Thymus (tissue), 11 donors: ENCODE measurements at regions not wholly inside any gene's neighbourhood (a gene's known extent, or its start where the extent isn't known, plus 50 kb on each side); places are given as distances from the start of the nearest gene placed in this dataset.
A peak's percentile ranks its signal among the peaks of the same experiment; 100 is the strongest.

ENCODE experiments used
- DNase-seq, 9 donors: peaks; one replicate each; pipeline ENCODE4 v3.0.0-alpha.2; 2013; ENCODE audit warnings: low spot score in 9 of 9, low read depth in 6 of 9, missing footprints in 1 of 9
- H3K27ac ChIP-seq, 2 donors: one replicate each; pipeline ENCODE4 v1.5.1; 2013; ENCODE audit warnings: control low read depth in 1 of 2, low read depth in 1 of 2, low read length in 1 of 2, mild to moderate bottlenecking in 1 of 2, moderate library complexity in 1 of 2
- H3K27me3 ChIP-seq, 2 donors: one replicate each; pipeline ENCODE4 v1.5.1; 2013; ENCODE audit warnings: low read length in 1 of 2; ENCODE audit not compliant: control insufficient read depth in 2 of 2, insufficient read depth in 1 of 2
- H3K36me3 ChIP-seq, 2 donors: one replicate each; pipeline ENCODE4 v1.5.1; 2013; ENCODE audit warnings: low read length in 1 of 2, mild to moderate bottlenecking in 1 of 2, moderate library complexity in 1 of 2; ENCODE audit not compliant: control insufficient read depth in 2 of 2, insufficient read depth in 2 of 2
- H3K4me1 ChIP-seq, 2 donors: one replicate each; pipeline ENCODE4 v1.5.1; 2013; ENCODE audit warnings: low read length in 2 of 2; ENCODE audit not compliant: control insufficient read depth in 2 of 2, insufficient read depth in 2 of 2
- H3K4me3 ChIP-seq, 2 donors: one replicate each; pipeline ENCODE4 v1.5.1; 2013; ENCODE audit warnings: low read length in 2 of 2, control low read depth in 1 of 2, mild to moderate bottlenecking in 1 of 2
- H3K9me3 ChIP-seq, 2 donors: one replicate each; pipeline ENCODE4 v1.5.1; 2013; ENCODE audit warnings: low read length in 1 of 2, mild to moderate bottlenecking in 1 of 2; ENCODE audit not compliant: control insufficient read depth in 2 of 2, insufficient read depth in 1 of 2
- WGBS: extraction: QIAGEN DNeasy Blood & Tissue Kit; methylation state at CpG from one replicate; pipeline ENCODE4 v1.1.7; 2013; 5-methylcytosine and 5-hydroxymethylcytosine counted together
- donor health status: healthy.

DNA sequence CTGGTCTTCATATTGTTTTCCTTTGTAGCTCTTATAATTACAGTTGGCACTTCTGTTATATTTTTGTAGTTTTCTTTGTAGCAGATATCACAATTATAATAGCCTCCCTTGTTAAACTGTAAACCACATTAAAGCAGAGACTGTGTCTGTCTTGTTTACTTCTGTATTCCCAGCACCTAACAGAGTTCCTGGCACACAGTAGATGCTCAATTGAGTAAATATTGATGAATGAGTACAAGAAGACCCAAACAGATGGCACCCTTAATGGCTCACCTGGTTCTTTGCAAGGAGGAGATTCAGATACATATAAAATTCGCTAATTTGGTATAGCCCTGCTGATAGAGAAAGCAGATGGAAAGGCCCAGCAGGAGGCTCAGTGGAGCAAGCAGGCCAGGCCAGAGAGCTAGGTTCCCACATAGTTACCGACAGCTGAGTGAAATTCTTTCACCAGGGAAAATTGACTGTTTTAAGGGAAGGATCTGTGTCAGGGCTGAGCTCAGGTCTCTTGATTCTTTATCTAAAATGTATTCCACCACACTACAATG lies 120.1 kb downstream of the NUP35 start:
- no peak overlapping the region for H3K27ac ChIP-seq
- DNase-seq, result no peak
- H3K4me1 ChIP-seq, result no peaks in the 10 kb centered on the region
- no peaks in the 10 kb centered on the region for H3K36me3 ChIP-seq
- H3K4me3 ChIP-seq, result no peak overlapping the region
- H3K9me3 ChIP-seq, result no peaks in the 10 kb centered on the region
- no peaks in the 10 kb centered on the region for H3K27me3 ChIP-seq
- WGBS, result 97% methylated on average over 2 of the region's 2 CpGs

DNA sequence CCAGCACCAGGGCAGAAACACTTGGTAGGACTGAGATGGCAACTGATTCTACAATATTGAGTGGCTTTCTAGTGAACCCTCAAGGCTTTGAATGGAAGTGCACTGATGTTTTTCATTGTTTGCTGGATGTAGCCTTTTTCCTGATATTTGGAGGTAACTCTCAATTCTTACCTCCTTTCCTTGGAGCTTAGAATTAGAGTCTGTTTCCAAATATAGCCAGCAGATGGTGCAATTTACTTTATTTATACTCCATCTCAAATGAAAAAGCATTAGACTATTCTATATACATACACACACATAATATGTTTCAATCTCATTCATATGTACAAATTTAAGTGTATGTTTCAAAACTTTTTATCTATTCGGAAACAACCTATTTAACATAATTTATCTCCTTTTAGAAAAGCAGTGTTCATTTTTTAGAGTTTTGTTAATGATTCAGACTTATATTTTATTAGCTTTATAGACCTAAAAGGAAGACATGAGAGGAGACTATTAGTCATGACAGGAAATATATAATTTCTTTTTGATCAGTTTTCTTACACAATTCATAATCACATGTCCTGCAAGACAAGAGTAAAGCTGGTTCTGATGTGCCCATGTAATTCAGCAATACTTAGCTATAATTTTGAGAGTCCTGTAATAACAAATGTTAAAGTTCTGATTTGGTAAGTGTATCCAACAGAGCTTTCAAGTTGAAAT lies 124.8 kb downstream of the NUP35 start:
- DNase-seq, result peak in 5 of 9 donors; percentile 2 to 25 (median 4)

DNA sequence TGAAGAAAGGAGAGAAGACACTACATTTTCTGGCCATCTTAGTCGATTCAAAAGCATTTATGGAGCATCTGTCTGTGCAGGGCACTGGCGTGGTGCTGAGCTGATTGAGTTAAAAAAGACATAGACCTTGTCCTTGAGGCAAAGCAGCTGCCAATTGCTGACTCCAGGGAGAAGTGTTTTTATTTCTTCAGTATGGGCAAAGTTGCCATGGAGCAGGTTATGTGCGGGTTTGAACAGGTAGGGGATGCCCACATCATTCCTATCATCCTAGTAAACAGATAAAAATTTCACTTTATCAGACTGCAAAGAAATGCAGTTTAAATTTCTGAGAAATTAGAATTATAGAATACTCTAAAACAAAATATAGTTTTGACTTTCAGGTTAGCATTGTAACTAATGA lies 125.8 kb downstream of the NUP35 start:
- Histone ChIP-seq H3K27me3 (no peaks in the 10 kb centered on the region), H3K4me1 (no peaks in the 10 kb centered on the region), H3K9me3 (no peaks in the 10 kb centered on the region), H3K27ac (no peak overlapping the region), H3K4me3 (no peak overlapping the region), H3K36me3 (no peaks in the 10 kb centered on the region)
- DNase-seq, result no peak
- 89% methylated on average over 3 of the region's 3 CpGs for WGBS

More for the DNA sequence above, 124.8 kb downstream of the NUP35 start:
- no peaks in the 10 kb centered on the region for H3K9me3 ChIP-seq
- H3K4me3 ChIP-seq, result no peak overlapping the region
- H3K4me1 ChIP-seq, result no peaks in the 10 kb centered on the region
- WGBS, result 26% methylated on average over 1 of the region's 1 CpG
- H3K36me3 ChIP-seq, result no peaks in the 10 kb centered on the region
- H3K27ac ChIP-seq, result no peak overlapping the region
- H3K27me3 ChIP-seq, result no peaks in the 10 kb centered on the region

DNA sequence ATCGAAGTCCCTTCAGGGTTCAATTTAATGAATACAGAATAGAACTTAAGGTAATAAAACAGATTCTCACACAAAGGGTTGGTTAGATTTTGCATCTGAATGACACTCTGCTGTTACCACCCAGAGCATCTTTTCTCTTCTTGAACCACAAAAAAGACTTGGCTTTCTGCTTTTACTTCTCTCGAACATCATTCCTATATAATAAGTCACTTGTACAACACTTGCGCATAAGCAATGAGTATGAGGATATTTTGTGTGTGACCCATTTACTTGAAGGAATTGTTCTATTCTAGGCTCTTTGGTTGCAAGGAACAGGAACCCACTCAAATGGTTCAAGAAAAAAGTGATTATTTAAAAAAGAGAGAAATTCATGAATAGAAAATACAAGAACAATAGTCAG lies 126.2 kb downstream of the NUP35 start:
- H3K27me3 ChIP-seq, result no peaks in the 10 kb centered on the region
- WGBS, result 97% methylated on average over 3 of the region's 3 CpGs

DNA sequence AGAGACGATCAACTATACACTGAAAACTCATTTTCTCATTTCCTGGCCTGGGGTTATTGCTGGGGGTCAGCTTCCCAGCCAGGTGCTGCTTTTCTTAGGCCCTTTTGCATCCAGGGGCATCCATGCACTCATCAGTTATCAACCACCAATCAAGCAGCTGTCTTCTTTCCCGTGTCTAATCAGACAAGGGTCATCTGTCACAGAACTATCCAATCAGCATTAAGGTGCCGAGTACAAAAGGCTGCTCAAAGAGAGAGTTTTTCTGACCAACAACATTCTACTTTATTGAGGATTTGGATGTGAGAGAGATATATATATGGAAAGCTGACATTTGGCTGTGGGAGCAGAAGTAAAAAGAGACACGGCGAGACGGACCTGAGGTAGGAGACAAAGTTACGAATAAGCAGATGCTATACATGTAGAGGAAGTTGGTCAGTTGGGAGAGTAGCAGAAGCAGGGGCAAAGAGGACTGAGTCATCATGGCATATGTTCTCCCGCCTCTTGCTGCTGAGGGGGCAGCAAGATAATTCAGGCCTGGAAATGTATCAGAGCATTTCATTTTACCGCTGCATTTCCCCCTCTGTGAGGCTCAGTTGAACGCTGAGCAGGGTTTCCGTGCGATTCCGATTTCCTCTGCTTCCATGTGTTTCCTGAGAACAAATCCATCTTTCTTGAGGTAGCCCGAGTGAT lies 129.3 kb downstream of the NUP35 start:
- no peak for DNase-seq
- Histone ChIP-seq H3K4me3 (no peak overlapping the region), H3K4me1 (no peaks in the 10 kb centered on the region), H3K9me3 (no peaks in the 10 kb centered on the region), H3K27me3 (no peaks in the 10 kb centered on the region), H3K27ac (no peak overlapping the region), H3K36me3 (no peaks in the 10 kb centered on the region)
- 93% methylated on average over 14 of the region's 14 CpGs for WGBS

More for the DNA sequence above, 126.2 kb downstream of the NUP35 start:
- H3K36me3 ChIP-seq, result no peaks in the 10 kb centered on the region
- H3K4me1 ChIP-seq, result no peaks in the 10 kb centered on the region
- H3K27ac ChIP-seq, result no peak overlapping the region
- H3K9me3 ChIP-seq, result no peaks in the 10 kb centered on the region
- DNase-seq, result no peak
- H3K4me3 ChIP-seq, result no peak overlapping the region

DNA sequence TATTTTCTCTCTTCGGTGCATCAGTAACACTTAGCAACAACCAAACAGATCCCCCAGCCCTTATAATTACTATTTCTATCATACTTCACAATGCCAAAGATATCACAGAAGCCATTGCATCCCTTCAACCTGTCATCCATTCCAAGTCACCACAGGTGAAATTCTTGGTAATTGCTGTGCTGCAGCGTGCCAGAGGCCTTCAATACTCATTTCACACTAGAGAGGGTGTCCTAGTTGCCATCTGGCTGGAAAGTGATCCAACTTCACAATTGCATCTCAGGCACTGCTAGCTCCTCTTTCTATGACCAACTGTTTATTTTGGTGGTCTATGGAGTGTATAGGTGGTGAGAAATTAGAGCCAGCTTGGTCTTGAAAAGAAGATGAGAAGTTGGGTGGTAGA lies 131.2 kb downstream of the NUP35 start:
- Histone ChIP-seq H3K27me3 (no peaks in the 10 kb centered on the region), H3K4me3 (no peak overlapping the region), H3K4me1 (no peaks in the 10 kb centered on the region), H3K36me3 (no peaks in the 10 kb centered on the region), H3K27ac (no peak overlapping the region), H3K9me3 (peaks cover 0 to under 1% of the 10 kb centered on the region in 2 donors)
- WGBS, result 88% methylated on average over 2 of the region's 2 CpGs
- no peak for DNase-seq

DNA sequence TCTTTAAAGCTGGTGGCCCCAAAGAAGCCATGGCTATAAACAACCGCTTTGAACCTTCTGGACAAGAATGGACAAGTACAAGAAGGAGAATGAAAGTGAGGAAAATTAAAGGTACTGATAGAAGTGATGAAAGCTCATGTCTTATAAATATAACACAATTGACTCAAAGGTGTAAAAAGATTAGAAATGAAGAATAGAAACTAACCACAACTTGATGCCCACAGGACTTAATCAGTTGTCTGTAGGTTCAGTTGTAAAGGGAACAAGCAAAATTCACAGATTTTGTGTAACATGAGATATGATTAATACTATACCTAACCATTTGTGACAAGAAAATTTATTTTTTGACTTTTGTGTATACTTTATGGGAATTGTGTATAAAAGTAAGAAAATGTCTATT lies 135.7 kb downstream of the NUP35 start:
- Histone ChIP-seq H3K36me3 (no peaks in the 10 kb centered on the region), H3K27me3 (no peaks in the 10 kb centered on the region), H3K27ac (no peak overlapping the region), H3K4me1 (no peaks in the 10 kb centered on the region), H3K4me3 (no peak overlapping the region), H3K9me3 (peaks cover 0 to 13% of the 10 kb centered on the region in 2 donors)
- WGBS, result 90% methylated on average over 1 of the region's 1 CpG
- no peak for DNase-seq

DNA sequence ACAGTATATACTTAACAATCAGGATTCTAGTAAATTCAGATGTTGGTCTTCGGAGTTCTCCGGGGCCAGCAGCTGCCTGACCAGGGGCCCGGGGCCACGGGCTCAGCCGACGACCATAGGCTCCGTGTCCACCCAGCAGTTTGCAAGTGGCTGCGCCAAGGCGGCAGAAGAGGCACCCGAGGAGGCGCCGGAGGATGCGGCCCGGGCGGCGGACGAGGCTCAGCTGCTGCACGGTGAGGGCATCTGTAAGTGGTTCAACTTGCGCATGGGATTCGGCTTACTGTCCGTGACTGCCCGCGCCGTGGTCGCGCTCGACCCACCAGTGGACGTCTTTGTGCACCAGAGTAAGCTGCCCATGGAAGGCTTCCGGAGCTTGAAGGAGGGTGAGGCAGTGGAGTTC lies 136.3 kb downstream of the NUP35 start:
- DNase-seq, result no peak
- H3K27me3 ChIP-seq, result no peaks in the 10 kb centered on the region
- H3K9me3 ChIP-seq, result peaks cover 0 to 16% of the 10 kb centered on the region in 2 donors
- no peak overlapping the region for H3K27ac ChIP-seq
- 97% methylated on average over 29 of the region's 29 CpGs for WGBS
- no peaks in the 10 kb centered on the region for H3K4me1 ChIP-seq
- no peak overlapping the region for H3K4me3 ChIP-seq
- H3K36me3 ChIP-seq, result no peaks in the 10 kb centered on the region

DNA sequence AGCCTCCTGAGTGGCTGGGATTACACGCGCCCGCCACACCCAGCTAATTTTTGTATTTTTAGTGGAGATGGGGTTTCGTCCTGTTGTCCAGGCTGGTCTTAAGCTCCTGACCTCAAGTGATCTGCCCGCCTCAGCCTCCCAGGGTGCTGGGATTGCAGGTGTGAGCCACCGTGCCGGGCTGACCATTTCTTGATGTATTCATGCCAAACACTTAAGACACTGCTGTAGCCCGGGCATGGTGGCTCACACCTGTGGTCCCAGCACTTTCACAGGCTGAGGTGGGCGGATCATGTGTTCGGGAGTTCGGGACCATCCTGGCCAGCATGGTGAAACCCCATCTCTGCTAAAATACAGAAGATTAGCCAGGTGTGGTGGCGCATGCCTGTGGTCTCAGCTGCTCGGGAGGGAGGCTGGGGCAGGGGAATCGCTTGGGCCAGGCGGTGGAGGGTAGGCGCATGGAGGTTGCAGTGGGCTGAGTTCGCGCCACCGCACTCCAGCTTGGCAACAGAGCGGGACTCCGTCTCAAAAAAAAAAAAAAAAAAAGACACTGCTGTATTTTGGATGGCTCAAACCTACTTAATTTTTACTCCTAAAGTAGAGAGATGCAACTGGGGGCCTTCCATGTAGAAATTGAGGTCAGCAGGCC lies 140.8 kb downstream of the NUP35 start:
- no peak for DNase-seq

More for the DNA sequence above, 140.8 kb downstream of the NUP35 start:
- H3K4me3 ChIP-seq, result no peak overlapping the region
- H3K9me3 ChIP-seq, result peaks cover 0 to 16% of the 10 kb centered on the region in 2 donors
- H3K27ac ChIP-seq, result no peak overlapping the region
- no peaks in the 10 kb centered on the region for H3K4me1 ChIP-seq
- no peaks in the 10 kb centered on the region for H3K36me3 ChIP-seq
- no peaks in the 10 kb centered on the region for H3K27me3 ChIP-seq
- WGBS, result 97% methylated on average over 21 of the region's 21 CpGs
